ENCODE measurements at regions not wholly inside any gene's neighbourhood (a gene's known extent, or its start where the extent isn't known, plus 50 kb on each side); places are given as distances from the start of the nearest gene placed in this dataset.

GRCh38 chr11:92163879-92164278 is 60.7 kb upstream of the FAT3 start:
- no peak for TF ChIP-seq CTCF (IDR thresholded peaks at IDR 0.05)
- no peak for TF ChIP-seq EZH2 (IDR thresholded peaks at IDR 0.05; ENCODE audit: borderline replicate concordance, insufficient read depth, low read depth, low read length, poor library complexity, severe bottlenecking)
